Endometrial microvascular endothelial cells (primary cell): ENCODE measurements at regions not wholly inside any gene's neighbourhood (a gene's known extent, or its start where the extent isn't known, plus 50 kb on each side); places are given as distances from the start of the nearest gene placed in this dataset.

Source experiments
- in situ Hi-C: cut with HindIII; loops from 2 replicates; pipeline ENCODE4 v1.10.0; 2017; ENCODE audit warnings: low sequenced_read_pairs, low pct_unique_long_range_greater_than_20kb; ENCODE audit errors: inconsistent ontology term

DNA sequence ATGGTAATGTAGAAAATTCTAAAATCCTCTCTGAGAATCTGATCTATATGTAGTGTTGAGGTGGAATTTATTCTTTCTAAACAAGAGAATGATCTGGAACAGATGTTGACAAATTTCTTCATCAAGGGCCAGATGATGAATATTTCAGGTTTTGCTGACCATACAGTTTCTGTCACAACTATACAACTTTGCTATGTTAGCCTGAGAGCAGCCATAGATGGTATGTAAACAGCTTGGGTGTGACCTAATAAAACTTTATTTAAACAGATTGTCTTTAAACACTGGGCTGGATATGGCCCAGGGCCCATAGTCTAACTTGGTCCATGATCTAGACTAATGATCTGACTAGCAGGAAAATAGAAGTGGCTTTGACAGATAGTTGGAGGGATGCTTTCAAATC, 213.6 kb upstream of the CELF2 start:
- in situ Hi-C loops = no loop called here

DNA sequence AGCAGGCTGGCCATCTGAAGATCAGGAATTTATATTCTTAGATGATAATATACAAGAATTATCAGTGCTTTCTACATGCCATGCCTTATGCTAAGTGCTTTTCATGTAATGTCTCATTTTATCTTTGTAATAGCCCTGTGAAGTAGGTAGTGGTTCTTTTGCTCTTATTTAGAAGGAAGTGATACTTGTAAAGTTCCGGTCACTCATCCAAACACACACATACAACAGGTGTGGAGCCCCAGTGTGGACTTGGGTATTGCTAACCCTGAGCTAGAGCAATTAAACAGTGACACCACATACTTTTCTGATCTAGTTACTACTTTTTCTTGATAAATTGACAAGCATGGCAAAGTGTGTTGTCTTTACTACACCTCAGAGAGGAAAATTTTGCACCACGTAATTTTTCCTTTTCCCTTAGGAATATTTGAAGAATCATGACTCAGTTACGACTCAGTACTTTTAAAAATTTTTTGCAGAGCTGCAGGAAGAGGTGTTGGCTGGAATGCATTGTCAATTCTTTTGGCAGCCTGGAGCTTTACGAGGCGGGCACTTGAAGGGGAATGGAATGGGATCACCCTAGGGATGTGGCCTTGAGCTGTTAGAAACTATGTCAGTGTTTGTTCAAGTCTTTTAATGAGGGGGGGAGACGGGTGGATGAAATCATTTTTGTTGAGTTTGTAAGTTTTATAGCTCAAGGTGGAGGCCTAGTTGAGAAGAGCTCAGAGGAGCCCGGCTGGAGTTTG, 212.5 kb upstream of the CELF2 start:
- in situ Hi-C loops = no loop called here

DNA sequence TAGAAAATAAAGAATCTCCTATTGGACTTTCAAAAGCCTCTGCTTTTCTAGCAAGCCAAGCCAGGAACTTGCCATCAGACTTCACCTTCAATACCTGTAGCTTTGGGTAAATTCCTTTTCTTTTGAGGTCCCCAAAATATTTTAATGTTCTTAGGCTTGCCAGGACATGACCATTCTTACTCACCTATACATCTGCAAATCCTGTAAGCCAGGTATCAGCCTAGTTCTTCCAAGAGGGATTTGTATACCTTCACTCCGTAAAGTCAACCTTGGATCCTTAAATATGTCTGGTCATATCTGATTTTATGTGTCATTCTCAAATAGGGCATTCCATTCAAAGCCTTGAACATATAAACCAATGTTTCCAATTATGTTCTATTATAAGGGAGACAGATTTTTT, 210.6 kb upstream of the CELF2 start:
- in situ Hi-C loops = no loop called here

DNA sequence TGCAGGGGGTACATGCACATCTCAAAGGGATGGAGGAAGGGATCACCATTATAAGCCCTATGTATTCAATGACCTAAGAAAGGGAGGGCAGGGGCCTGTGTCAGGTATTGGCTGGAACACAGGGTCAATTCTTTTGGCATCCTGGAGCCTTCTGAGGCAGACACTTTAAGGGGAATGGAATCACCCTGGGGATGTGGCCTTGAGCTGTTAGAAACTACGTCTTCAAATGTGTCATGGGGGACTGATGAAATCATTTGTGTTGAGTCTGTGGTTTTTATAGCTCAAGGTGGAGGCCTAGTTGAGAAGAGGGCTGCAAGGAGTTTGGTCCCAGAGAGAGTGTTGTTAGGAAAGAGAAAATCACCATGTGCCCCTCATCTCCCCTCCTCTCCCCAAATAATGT, 206.1 kb upstream of the CELF2 start:
- in situ Hi-C loops = no loop called here

DNA sequence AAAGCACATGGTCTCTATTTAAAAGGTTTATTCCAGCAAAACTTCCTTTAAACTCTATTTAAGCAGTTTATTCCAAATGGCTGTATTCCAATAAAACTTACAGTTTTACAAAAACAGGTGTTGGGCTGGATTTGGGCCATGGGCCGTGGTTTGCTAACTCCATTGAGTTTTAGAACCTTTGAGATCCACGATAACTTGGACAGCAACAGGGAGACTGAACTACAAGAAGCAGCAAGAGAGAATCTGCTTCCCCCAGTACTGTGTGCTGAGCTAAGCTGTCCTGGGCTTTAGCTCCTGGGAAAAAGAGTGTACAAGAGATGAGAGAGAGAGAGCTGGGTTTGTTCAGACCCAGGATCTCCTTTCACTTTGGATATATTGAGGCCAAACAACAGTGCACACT, 204.0 kb upstream of the CELF2 start:
- in situ Hi-C loops = no loop called here

DNA sequence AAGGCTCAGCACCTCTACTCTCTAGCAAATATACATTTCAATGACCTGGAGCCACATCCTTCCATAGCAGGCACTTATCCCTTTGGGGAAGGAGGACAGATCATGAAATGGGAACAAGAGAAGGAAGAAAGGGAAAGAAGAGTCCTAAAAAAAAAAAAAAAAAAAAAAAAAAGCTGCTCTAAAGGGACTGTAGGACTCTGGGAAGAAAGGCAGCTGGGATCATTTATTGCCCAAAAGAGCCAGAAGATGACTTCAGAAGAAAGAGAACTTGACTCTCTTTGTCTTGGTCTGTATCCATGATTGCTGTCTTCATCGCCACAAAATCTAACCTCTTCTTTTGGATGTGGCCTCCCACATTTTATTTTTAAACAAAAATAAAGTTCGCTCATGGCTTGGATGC, 203.6 kb upstream of the CELF2 start:
- in situ Hi-C loops = no loop called here

DNA sequence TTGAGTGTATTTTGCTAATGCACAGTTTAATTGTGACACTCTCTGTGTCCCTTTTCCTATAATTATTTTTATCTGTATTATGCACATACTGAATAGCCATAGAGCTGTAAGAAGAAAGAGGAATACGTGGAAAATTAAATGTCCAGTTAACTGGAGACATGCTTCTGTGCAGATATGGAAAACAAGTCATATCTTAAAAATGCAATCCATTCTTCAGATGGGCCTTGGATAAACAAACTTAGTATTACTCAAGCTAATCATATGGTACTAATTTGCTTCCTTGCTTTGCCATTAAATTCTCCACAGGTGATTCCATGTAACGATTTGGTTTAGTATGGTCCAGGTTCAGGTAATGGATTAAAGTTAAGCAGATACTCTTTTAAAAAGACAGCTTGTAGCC, 201.2 kb upstream of the CELF2 start:
- in situ Hi-C loops = no loop called here

DNA sequence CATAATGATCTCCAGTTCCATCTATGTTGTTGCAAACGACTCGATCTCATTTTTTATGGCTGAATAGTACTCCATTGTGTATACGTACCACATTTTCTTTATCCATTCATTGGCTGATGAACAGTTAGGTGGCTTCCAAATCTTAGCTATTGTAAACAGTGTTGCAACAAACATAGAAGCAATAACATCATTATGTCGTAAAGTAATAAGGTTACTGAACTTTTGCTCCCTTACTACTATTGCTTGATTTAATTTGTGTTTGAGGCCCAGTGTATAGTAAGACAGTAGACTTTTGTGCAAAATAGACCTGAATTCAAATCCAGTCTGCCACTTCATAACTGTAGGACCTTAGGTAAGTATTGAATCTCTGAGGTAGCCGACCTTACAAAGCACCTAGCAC, 200.1 kb upstream of the CELF2 start:
- in situ Hi-C loops = no loop called here

DNA sequence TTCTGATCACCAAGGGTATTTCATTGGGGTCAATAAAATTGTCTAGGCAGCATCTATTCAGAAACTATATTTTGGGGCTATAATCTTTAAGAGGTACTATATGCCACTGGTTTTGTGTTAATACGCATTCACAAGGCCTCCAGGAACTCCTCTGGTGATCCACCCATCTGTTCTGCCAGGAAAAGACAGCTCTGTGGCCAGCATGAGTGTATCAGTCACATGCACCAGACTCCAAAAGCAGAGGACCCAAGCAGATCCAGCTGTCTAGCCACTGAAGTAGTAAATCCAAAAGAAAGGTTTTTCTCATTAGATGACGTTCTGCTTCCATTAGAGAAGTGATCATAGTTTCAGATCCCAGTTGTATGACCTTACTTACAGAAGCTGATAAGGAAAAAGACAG, 199.6 kb upstream of the CELF2 start:
- in situ Hi-C loops = no loop called here

DNA sequence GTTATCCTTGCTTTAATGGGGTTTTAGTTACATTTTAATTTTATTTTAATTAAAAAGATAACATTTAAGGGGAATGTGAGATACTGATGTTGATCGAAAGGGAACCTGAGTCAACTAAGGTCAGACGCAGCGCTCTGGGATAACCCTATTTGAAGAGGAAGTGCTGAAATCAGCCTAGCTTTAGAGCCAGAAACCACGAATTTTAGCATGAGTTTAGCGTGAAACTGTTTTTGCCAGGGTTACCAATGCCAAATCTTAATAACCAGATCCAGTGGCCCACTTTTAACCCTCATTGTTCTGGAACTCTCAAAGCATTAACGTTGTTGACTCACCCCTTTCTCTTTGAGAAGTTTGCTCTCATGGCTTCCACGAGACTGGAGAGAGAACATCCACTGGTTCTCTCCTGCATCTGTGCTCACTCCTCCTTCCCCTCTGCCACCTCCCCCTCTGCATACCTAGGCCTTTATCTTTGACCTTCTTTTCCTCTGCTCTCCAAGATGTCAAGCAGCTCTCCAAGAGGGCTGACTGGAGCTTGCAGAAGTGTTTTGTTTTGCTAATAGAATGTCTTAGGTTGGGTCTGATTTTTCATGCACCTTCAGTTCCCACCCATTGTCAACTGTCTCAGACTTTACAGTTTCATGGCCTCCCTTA, 198.3 kb upstream of the CELF2 start:
- in situ Hi-C loops = no loop called here

DNA sequence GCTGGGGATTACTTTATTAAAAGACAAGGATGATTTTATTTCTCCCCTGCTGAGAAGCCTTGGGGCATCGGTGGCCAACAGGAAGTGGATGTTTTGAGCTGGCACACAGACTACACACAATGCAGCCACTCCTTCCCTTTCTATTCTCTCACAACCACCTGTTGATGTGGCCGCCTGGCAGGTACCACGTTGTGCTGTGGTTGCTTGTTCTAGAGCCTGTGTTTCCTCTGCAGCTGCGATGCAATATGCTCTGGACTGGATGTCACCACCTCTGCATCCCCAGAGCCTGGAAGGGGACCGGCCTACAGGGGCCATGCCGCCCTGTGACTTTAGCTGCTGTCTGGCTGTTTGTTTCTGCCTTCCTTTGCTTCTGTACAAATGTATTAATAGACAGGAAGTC, 195.7 kb upstream of the CELF2 start:
- in situ Hi-C loops = no loop called here

DNA sequence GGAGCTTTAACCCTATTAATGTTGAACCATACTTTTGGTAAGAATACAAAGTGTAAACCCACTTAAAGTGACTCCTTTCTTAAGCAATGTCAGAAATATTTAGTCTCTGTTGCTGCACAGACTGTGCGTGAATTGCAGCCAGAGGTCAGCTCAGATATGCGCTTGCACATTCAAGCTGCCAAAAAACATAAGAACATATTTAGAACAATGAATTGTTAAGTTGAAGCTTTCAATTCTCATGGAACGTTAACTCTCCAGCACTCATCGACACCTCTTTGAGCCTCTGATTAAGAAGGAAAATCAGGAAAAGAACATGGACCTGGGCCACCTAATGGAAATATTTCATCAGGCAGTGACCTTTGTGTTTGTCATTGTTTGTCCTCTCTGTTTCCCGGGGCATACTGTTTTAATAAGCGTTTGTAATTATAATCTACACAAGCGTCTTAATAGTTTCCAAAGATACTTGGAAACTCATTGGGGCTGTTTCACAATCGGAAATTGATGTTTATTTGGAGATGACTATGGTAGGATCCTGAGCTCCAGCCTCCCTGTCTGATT, 193.0 kb upstream of the CELF2 start:
- in situ Hi-C loops = no loop called here

DNA sequence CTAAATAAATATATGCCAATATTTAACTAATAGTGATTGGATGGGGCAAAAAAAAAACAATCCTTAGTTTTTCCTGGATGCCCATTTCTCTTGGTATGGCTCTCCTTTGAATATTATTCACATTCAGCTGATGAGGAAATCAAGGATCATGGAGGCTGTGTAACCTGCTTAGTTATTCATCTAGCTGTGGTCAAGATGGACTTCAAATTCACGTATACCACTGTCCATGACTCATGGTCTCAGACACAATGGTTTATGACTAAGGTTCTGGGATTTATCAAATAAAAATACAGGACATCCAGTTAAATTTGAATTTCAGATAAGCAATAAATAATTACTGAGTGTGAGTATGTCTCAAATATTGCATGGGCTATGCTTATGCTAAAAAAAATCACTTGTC, 191.5 kb upstream of the CELF2 start:
- in situ Hi-C loops = no loop called here

DNA sequence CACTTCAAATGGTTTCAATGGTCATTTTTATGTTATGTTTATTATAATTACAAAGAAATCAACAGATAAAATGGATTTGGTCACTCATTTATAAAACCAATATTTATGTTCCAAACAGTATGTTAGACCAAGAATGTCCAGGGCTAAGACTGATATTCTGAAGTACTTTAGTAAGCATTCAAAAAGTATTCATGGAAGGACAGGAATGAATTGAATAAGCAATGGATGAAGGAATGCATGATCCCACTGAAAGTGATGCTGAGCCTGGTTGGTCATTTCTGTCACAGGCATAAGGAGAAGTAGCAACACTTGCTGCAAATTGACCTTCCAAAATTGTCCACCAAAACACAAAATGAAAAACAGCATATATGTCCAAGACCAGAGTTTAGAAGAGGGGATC, 189.0 kb upstream of the CELF2 start:
- in situ Hi-C loops = no loop called here

DNA sequence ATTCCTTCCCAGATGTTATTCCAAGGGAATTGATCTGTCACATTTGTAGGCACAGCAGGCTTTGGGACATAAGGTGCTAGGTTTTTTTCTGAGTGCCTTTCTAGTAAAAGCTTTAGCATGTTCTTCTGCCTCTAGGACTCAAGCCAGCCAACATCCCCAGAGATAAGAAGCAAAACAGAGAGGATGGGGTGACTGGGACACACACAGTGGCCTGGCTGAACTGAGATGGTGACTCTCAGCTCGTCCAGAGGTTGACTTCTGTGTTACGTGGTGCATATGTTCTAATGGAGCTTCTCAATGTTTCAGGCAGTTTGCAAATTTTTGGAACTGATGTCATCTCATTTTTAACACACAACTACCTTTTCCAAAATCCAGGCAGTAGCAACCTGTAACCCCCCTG, 188.1 kb upstream of the CELF2 start:
- in situ Hi-C loops = no loop called here

DNA sequence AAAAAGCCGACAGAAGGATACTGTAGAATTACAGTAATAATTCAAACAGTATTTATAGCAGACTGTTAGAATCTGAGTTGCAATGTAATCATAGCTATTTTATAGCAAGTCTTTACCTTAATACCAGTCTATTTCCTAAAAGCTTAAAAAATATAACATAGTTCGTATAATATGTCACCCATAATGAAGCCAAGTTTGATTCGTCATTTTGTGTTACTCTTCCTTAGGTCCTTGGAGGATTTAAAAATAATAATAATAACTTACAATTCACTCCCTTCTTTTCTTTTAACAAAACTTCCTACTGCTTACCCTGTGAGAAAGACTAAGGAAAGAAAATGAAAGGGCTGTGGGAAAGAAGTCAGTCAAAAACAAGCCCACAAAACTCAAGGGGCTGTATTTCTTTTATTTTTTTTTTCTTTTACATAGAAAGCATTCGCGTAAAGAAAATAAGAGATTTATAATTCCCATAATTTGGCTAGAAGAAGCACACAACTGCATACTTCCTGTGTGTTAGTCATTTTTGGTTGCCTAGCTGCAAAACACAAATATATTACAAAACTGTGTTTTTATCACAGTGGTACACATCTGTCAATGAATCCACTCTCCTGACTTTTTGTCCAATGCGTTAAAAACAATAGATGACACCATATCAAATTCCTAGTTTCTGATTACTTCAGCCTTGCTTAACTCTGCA, 187.2 kb upstream of the CELF2 start:
- in situ Hi-C loops = no loop called here

DNA sequence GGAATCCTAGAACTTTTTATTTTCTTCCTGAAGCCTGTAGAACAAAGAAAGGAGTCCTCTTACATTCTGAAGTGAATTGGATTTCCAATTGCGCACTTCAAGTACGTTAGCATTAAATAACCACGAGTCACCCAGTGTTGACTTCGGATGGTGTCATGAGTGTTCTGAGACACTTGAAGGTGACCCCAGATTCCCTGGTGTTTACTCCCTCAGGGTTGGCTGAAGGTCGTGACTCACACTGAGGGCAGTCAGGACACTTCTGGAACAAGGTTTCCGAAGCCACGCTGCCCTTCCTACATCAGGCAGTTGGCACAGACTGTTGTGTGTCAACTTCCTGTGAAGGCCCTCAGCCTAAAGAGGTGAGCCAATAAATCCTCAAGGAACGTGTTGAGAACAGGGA, 186.6 kb upstream of the CELF2 start:
- in situ Hi-C loops = no loop called here

DNA sequence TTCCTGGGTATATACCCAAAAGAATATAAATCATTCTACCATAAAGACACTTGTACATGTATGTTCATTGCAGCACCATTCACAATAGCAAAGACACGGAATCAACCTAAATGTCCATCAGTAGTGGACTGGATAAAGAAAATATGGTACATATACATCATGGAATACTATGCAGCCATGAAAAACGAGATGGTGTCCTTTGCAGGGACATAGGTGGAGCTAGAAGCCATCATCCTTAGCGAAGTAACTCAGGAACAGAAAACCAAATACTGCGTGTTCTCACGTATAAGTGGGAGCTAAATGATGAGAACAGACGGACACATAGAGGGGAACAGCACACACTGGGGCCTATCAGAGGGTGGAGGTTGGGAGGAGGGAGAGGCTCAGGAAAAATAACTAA, 183.7 kb upstream of the CELF2 start:
- in situ Hi-C loops = no loop called here

DNA sequence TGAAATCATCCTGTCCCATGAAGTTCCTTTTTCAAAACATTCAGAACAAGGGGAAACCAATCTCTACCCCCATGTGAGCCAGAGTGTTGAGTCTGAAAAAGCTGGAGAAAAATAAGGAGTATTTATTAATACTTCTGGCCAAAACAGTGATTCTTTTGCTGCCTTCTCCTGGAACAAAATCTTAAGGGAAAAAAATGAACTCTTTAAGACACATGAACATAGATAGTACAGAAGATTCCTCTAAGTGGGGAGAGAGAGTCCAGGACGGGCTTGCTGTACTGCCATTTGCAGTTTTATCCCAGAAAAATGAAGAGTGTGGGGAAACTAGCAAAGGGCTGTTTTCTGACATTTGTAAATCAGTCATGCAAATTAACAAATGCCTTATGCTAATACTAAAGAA, 173.4 kb upstream of the CELF2 start:
- in situ Hi-C loops = no loop called here

DNA sequence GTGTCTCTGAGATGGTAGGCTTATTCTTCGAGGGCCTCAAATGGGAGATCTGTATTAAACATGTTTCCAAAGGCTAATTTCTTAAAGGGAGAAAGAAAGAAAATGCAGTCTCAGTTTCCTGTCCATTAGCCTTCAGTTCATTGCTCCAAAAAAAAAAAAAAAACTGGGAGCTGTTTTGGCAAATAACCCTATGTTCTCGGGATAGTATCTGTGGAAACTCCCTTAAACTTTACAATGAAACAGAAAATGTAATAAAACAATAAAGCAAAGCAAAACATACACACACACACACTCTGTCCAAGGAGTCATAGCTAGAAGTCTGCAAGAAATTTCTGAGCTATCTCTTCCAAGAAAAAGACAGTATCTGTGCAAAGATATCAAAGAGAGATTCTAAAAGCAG, 172.5 kb upstream of the CELF2 start:
- in situ Hi-C loops = no loop called here
